DMS153 treated with DMSO at 0.1 percent for 48 hours (cell line): ENCODE measurements at regions not wholly inside any gene's neighbourhood (a gene's known extent, or its start where the extent isn't known, plus 50 kb on each side); places are given as distances from the start of the nearest gene placed in this dataset.

ENCODE experiments used
- DNase-seq: peaks from one replicate; lab custom pipeline; 2025; ENCODE audit not compliant: unreplicated experiment; lab: John Stamatoyannopoulos, UW

- no peak for DNase-seq
Observed at GRCh38 chr2:226445216-226445861, 354.3 kb downstream of the IRS1 start.

- no peak for DNase-seq
Observed at GRCh38 chr2:226443112-226443511, 356.5 kb downstream of the IRS1 start.

GRCh38 chr2:226440127-226440918, 359.3 kb downstream of the IRS1 start:
- no peak for DNase-seq

- no peak for DNase-seq
Observed at GRCh38 chr2:226439337-226439736, 360.3 kb downstream of the IRS1 start.

GRCh38 chr2:226435146-226435545, 364.5 kb downstream of the IRS1 start:
- no peak for DNase-seq

GRCh38 chr2:226434702-226435101, 364.9 kb downstream of the IRS1 start:
- DNase-seq, result no peak

- no peak for DNase-seq
Observed at GRCh38 chr2:226431288-226431948, 368.2 kb downstream of the IRS1 start.

- no peak for DNase-seq
Observed at GRCh38 chr2:226429476-226429875, 370.1 kb downstream of the IRS1 start.

GRCh38 chr2:226427538-226428307, 371.9 kb downstream of the IRS1 start:
- DNase-seq, result no peak

- DNase-seq, result no peak
Observed at GRCh38 chr2:226426292-226426736, 373.3 kb downstream of the IRS1 start.

- no peak for DNase-seq
Observed at GRCh38 chr2:226424971-226425370, 374.6 kb downstream of the IRS1 start.

- DNase-seq, result no peak
Observed at GRCh38 chr2:226423498-226423960, 376.1 kb downstream of the IRS1 start.

- DNase-seq, result no peak
Observed at GRCh38 chr2:226420646-226421045, 379.0 kb downstream of the IRS1 start.

- no peak for DNase-seq
Observed at GRCh38 chr2:226418521-226418920, 381.1 kb downstream of the IRS1 start.

GRCh38 chr2:226414335-226414734, 385.3 kb downstream of the IRS1 start:
- no peak for DNase-seq

GRCh38 chr2:226413498-226414130, 386.0 kb downstream of the IRS1 start:
- DNase-seq, result no peak

GRCh38 chr2:226411727-226412360, 387.8 kb downstream of the IRS1 start:
- no peak for DNase-seq

GRCh38 chr2:226411205-226411604, 388.4 kb downstream of the IRS1 start:
- DNase-seq, result no peak

GRCh38 chr2:226410247-226410835, 389.3 kb downstream of the IRS1 start:
- DNase-seq, result no peak

GRCh38 chr2:226409134-226409533, 390.5 kb downstream of the IRS1 start:
- no peak for DNase-seq
